Gastroesophageal sphincter (tissue), 4 donors: ENCODE measurements at regions not wholly inside any gene's neighbourhood (a gene's known extent, or its start where the extent isn't known, plus 50 kb on each side); places are given as distances from the start of the nearest gene placed in this dataset.

Experiments
- ATAC-seq: fragments of 150-250 bp; one replicate; pipeline ENCODE4 v1.9.1; 2016; ENCODE audit warnings: mild to moderate bottlenecking, moderate library complexity
- H3K27ac ChIP-seq, 4 donors: fragments of 200-600 bp; sonication (generic) in 3 of 4; 1 replicate in 3 of 4; 2 replicates in 1 of 4; pipeline ENCODE4 v1.5.1; 2016 to 2019
- H3K27me3 ChIP-seq: fragments of 200-600 bp; sonication (generic); one replicate; pipeline ENCODE4 v1.5.1; 2019
- H3K36me3 ChIP-seq, 2 donors: fragments of 200-600 bp; sonication (generic); one replicate each; pipeline ENCODE4 v1.5.1; 2019; ENCODE audit warnings: control low read depth in 1 of 2
- H3K4me1 ChIP-seq, 3 donors: fragments of 200-600 bp; sonication (generic); 1 replicate in 2 of 3; 2 replicates in 1 of 3; pipeline ENCODE4 v1.5.1; 2016 to 2019; ENCODE audit warnings: control low read depth in 2 of 3
- H3K4me3 ChIP-seq, 2 donors: fragments of 200-600 bp; sonication (generic); one replicate each; pipeline ENCODE4 v1.5.1; 2019; ENCODE audit warnings: mild to moderate bottlenecking in 1 of 2, moderate library complexity in 1 of 2
- H3K9me3 ChIP-seq, 3 donors: fragments of 200-600 bp; sonication (generic); one replicate each; pipeline ENCODE4 v1.5.1; 2017 to 2019; ENCODE audit warnings: control low read depth in 2 of 3
- CTCF ChIP-seq, 4 experiments: fragments of 200-600 bp in 2 of 4; fragments of 450-650 bp in 2 of 4; sonication (generic) in 1 of 4; IDR thresholded peaks; one replicate each; pipeline ENCODE4 v1.5.1; 2017 to 2019; ENCODE audit warnings: antibody characterized with exemption in 4 of 4, mild to moderate bottlenecking in 2 of 4, moderate library complexity in 2 of 4
- EP300 ChIP-seq: sonication (generic); formaldehyde crosslinking; IDR thresholded peaks from one replicate; pipeline ENCODE4 v1.6.1; 2017; ENCODE audit warnings: antibody characterized with exemption, mild to moderate bottlenecking
- POLR2A ChIP-seq, 2 donors: fragments of 450-650 bp; IDR thresholded peaks; one replicate each; pipeline ENCODE4 v1.6.1; 2017; ENCODE audit warnings: antibody characterized with exemption in 2 of 2, mild to moderate bottlenecking in 2 of 2, moderate library complexity in 1 of 2
- POLR2AphosphoS5 ChIP-seq: sonication (generic); formaldehyde crosslinking; IDR thresholded peaks from one replicate; pipeline ENCODE4 v1.6.1; 2017; ENCODE audit warnings: antibody characterized with exemption
- WGBS, 2 donors: methylation state at CpG; one replicate each; pipeline ENCODE4 v1.1.5; 2018; ENCODE audit warnings: low coverage in 1 of 2; 5-methylcytosine and 5-hydroxymethylcytosine counted together

DNA sequence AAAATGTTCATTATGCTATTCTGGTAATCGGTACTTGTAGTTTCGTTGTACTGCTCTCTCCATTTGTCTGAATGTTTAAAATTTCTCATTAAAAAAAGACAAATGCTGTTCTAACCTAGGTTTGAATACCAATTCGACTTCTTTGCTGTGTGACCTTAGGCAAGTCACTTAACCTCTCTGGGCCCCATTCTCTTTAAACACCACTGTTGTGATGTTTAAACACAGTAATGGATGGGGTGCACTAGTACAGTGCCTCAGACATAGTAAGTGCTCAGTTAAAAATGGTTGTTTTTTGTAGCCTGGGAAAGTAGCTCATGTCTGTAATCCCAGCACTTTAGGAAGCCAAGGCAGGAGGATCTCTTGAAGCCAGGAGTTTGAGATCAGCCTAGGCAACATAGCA lies 138.5 kb downstream of the MRPL14 start:
- Histone ChIP-seq H3K4me3 (no peak overlapping the region), H3K4me1 (peaks cover 0 to 27% (median 12%) of the 10 kb centered on the region in 3 donors), H3K27me3 (no peaks in the 10 kb centered on the region), H3K27ac (no peak overlapping the region), H3K9me3 (no peaks in the 10 kb centered on the region), H3K36me3 (no peaks in the 10 kb centered on the region)
- no peak for ATAC-seq
- TF ChIP-seq CTCF (IDR thresholded peaks at IDR 0.05) (no peak), EP300 (no peak), POLR2AphosphoS5 (no peak), POLR2A (IDR thresholded peaks at IDR 0.05) (no peak)
- WGBS, 2 donors = 84 to 88% methylated on average over 3 of the region's 3 CpGs

GRCh38 chr6:43987838-43988439 lies 139.3 kb downstream of the MRPL14 start:
- no peaks in the 10 kb centered on the region for H3K9me3 ChIP-seq
- no peak for ATAC-seq
- TF ChIP-seq POLR2A (IDR thresholded peaks at IDR 0.05) = no peak
- no peak for TF ChIP-seq EP300
- TF ChIP-seq POLR2AphosphoS5 = no peak
- no peak for TF ChIP-seq CTCF (IDR thresholded peaks at IDR 0.05)
- 80% methylated on average over 1 of the region's 7 CpGs; no CpG with 5 or more reads in 1 of the 2 donors for WGBS, 2 donors
- peaks cover 0 to 24% (median 12%) of the 10 kb centered on the region in 3 donors for H3K4me1 ChIP-seq
- no peaks in the 10 kb centered on the region for H3K27me3 ChIP-seq
- no peak overlapping the region for H3K27ac ChIP-seq
- no peak overlapping the region for H3K4me3 ChIP-seq
- no peaks in the 10 kb centered on the region for H3K36me3 ChIP-seq

GRCh38 chr6:43986177-43986825 lies 141.0 kb downstream of the MRPL14 start:
- Histone ChIP-seq H3K4me1 (peaks cover 0 to 20% (median 10%) of the 10 kb centered on the region in 3 donors), H3K27ac (no peak overlapping the region), H3K36me3 (no peaks in the 10 kb centered on the region), H3K4me3 (no peak overlapping the region), H3K9me3 (no peaks in the 10 kb centered on the region), H3K27me3 (no peaks in the 10 kb centered on the region)
- no peak for ATAC-seq
- TF ChIP-seq POLR2AphosphoS5 (no peak), POLR2A (IDR thresholded peaks at IDR 0.05) (no peak), EP300 (no peak), CTCF (IDR thresholded peaks at IDR 0.05) (no peak)
- WGBS, 2 donors = 90% methylated on average over 2 of the region's 7 CpGs; no CpG with 5 or more reads in 1 of the 2 donors

- Histone ChIP-seq H3K9me3 (no peaks in the 10 kb centered on the region), H3K4me1 (peaks cover 0 to 10% (median under 1%) of the 10 kb centered on the region in 3 donors), H3K27ac (no peak overlapping the region), H3K27me3 (no peaks in the 10 kb centered on the region), H3K36me3 (no peaks in the 10 kb centered on the region), H3K4me3 (no peak overlapping the region)
- no CpG with 5 or more reads among the region's 2 CpGs for WGBS, 2 donors
- TF ChIP-seq POLR2A (IDR thresholded peaks at IDR 0.05) = no peak
- no peak for ATAC-seq
Measured at GRCh38 chr6:43985329-43985728, 141.9 kb downstream of the MRPL14 start.

GRCh38 chr6:43984442-43985321 lies 142.6 kb downstream of the MRPL14 start:
- ATAC-seq = peak; percentile 66
- TF ChIP-seq EP300 = no peak
- no peak for TF ChIP-seq CTCF (IDR thresholded peaks at IDR 0.05)
- no peak for TF ChIP-seq POLR2A (IDR thresholded peaks at IDR 0.05)
- no peak for TF ChIP-seq POLR2AphosphoS5

More at GRCh38 chr6:43984442-43985321, 142.6 kb downstream of the MRPL14 start:
- Histone ChIP-seq H3K27ac (no peak overlapping the region), H3K36me3 (no peaks in the 10 kb centered on the region), H3K27me3 (no peaks in the 10 kb centered on the region), H3K9me3 (no peaks in the 10 kb centered on the region), H3K4me1 (peaks cover 0 to 4% (median 0%) of the 10 kb centered on the region in 3 donors), H3K4me3 (no peak overlapping the region)
- 89 to 96% methylated on average over 4 to 6 of the region's 16 CpGs for WGBS, 2 donors
